Stimulated activated CD4-positive, alpha-beta T cell treated with anti-CD3 and anti-CD28 coated beads, Interleukin-12 subunit alpha, Interleukin-12 subunit beta, amount 100 ng/mL, for 4 hours (primary cell): ENCODE measurements at regions not wholly inside any gene's neighbourhood (a gene's known extent, or its start where the extent isn't known, plus 50 kb on each side); places are given as distances from the start of the nearest gene placed in this dataset.

Experiments used
- DNase-seq: peaks from one replicate; pipeline ENCODE4 v3.0.0-alpha.2; 2020

- DNase-seq: no peak
Measured at GRCh38 chr2:147097747-147098146, 747.1 kb upstream of the ACVR2A start.

- no peak for DNase-seq
Measured at GRCh38 chr2:147096671-147097070, 748.2 kb upstream of the ACVR2A start.

- no peak for DNase-seq
Measured at GRCh38 chr2:147095376-147095775, 749.5 kb upstream of the ACVR2A start.

GRCh38 chr2:147094077-147094476 lies 750.8 kb upstream of the ACVR2A start:
- DNase-seq: no peak

- DNase-seq: no peak
Measured at GRCh38 chr2:147092266-147092665, 752.6 kb upstream of the ACVR2A start.

GRCh38 chr2:147091448-147091847 lies 753.4 kb upstream of the ACVR2A start:
- no peak for DNase-seq

- DNase-seq: no peak
Measured at GRCh38 chr2:147088871-147089270, 756.0 kb upstream of the ACVR2A start.

- DNase-seq: no peak
Measured at GRCh38 chr2:147086715-147087114, 758.1 kb upstream of the ACVR2A start.

GRCh38 chr2:147083664-147084063 lies 761.2 kb upstream of the ACVR2A start:
- no peak for DNase-seq

GRCh38 chr2:147082850-147083522 lies 761.8 kb upstream of the ACVR2A start:
- DNase-seq: peak; percentile 25

- no peak for DNase-seq
Measured at GRCh38 chr2:147081831-147082230, 763.0 kb upstream of the ACVR2A start.

- DNase-seq: no peak
Measured at GRCh38 chr2:147076634-147077033, 768.2 kb upstream of the ACVR2A start.

- DNase-seq: no peak
Measured at GRCh38 chr2:147068071-147068470, 776.8 kb upstream of the ACVR2A start.

GRCh38 chr2:147067136-147067535 lies 777.7 kb upstream of the ACVR2A start:
- no peak for DNase-seq

GRCh38 chr2:147062073-147062472 lies 782.8 kb upstream of the ACVR2A start:
- no peak for DNase-seq

GRCh38 chr2:147061269-147061668 lies 783.6 kb upstream of the ACVR2A start:
- DNase-seq: no peak

- no peak for DNase-seq
Measured at GRCh38 chr2:147057892-147058490, 786.8 kb upstream of the ACVR2A start.

- DNase-seq: no peak
Measured at GRCh38 chr2:147051814-147052213, 793.0 kb upstream of the ACVR2A start.

- DNase-seq: no peak
Measured at GRCh38 chr2:147051248-147051647, 793.6 kb upstream of the ACVR2A start.

GRCh38 chr2:147049957-147050356 lies 794.9 kb upstream of the ACVR2A start:
- DNase-seq: no peak

- DNase-seq: no peak
Measured at GRCh38 chr2:147046473-147046872, 798.4 kb upstream of the ACVR2A start.

- peak; percentile 45 for DNase-seq
Measured at GRCh38 chr2:147045113-147045512, 799.7 kb upstream of the ACVR2A start.

GRCh38 chr2:147041121-147041494 lies 803.7 kb upstream of the ACVR2A start:
- no peak for DNase-seq

GRCh38 chr2:147040298-147041120 lies 804.3 kb upstream of the ACVR2A start:
- no peak for DNase-seq
